ENCODE measurements at regions not wholly inside any gene's neighbourhood (a gene's known extent, or its start where the extent isn't known, plus 50 kb on each side); places are given as distances from the start of the nearest gene placed in this dataset.
"Not testable (repeated sequence)": the region's sequence is repeated elsewhere in the genome, so short reads cannot be mapped to it uniquely, and the experiment has no call there.

- Mint-ChIP-seq H3K4me1 (no peaks in the 10 kb centered on the region), H3K36me3 (no peaks in the 10 kb centered on the region), H3K9me3 (no peaks in the 10 kb centered on the region), H3K4me3 (no peak overlapping the region), H3K27ac (no peak overlapping the region)
- no peak for ATAC-seq
- DNase-seq (ENCODE audit: low spot score in 2 of 2): no peak
Observed at GRCh38 chr7:24110056-24110455, 173.9 kb upstream of the NPY start.

GRCh38 chr7:24113506-24113905 is 170.5 kb upstream of the NPY start:
- H3K4me3 Mint-ChIP-seq: no peak overlapping the region
- DNase-seq (ENCODE audit: low spot score in 2 of 2) (no peak), ATAC-seq (no peak)
- no peaks in the 10 kb centered on the region for H3K4me1 Mint-ChIP-seq
- H3K27ac Mint-ChIP-seq: no peak overlapping the region
- no peaks in the 10 kb centered on the region for H3K36me3 Mint-ChIP-seq
- no peaks in the 10 kb centered on the region for H3K9me3 Mint-ChIP-seq

- H3K36me3 Mint-ChIP-seq: no peaks in the 10 kb centered on the region
- H3K9me3 Mint-ChIP-seq: no peaks in the 10 kb centered on the region
- H3K27ac Mint-ChIP-seq: no peak overlapping the region
- ATAC-seq: no peak
- no peak for DNase-seq (ENCODE audit: low spot score in 2 of 2)
- H3K4me3 Mint-ChIP-seq: no peak overlapping the region
- no peaks in the 10 kb centered on the region for H3K4me1 Mint-ChIP-seq
Observed at GRCh38 chr7:24115661-24116060, 168.3 kb upstream of the NPY start.

GRCh38 chr7:24117903-24118499 is 166.0 kb upstream of the NPY start:
- H3K4me3 Mint-ChIP-seq; DNase-seq (ENCODE audit: low spot score in 2 of 2); H3K9me3 Mint-ChIP-seq; ATAC-seq; H3K36me3 Mint-ChIP-seq; H3K4me1 Mint-ChIP-seq; H3K27ac Mint-ChIP-seq: not testable (repeated sequence)

- Mint-ChIP-seq H3K36me3 (no peaks in the 10 kb centered on the region), H3K4me1 (no peaks in the 10 kb centered on the region), H3K27ac (no peak overlapping the region), H3K9me3 (no peaks in the 10 kb centered on the region), H3K4me3 (no peak overlapping the region)
- ATAC-seq: no peak
- no peak for DNase-seq (ENCODE audit: low spot score in 2 of 2)
Observed at GRCh38 chr7:24119852-24120251, 164.1 kb upstream of the NPY start.

- Mint-ChIP-seq H3K4me1 (no peaks in the 10 kb centered on the region), H3K27ac (no peak overlapping the region), H3K4me3 (no peak overlapping the region), H3K9me3 (no peaks in the 10 kb centered on the region), H3K36me3 (no peaks in the 10 kb centered on the region)
- ATAC-seq (no peak), DNase-seq (ENCODE audit: low spot score in 2 of 2) (no peak)
Observed at GRCh38 chr7:24123076-24123475, 160.9 kb upstream of the NPY start.

GRCh38 chr7:24125765-24126164 is 158.2 kb upstream of the NPY start:
- Mint-ChIP-seq H3K4me1 (no peaks in the 10 kb centered on the region), H3K9me3 (no peaks in the 10 kb centered on the region), H3K4me3 (no peak overlapping the region), H3K27ac (no peak overlapping the region), H3K36me3 (no peaks in the 10 kb centered on the region)
- ATAC-seq (no peak), DNase-seq (ENCODE audit: low spot score in 2 of 2) (no peak)

- Mint-ChIP-seq H3K36me3 (no peaks in the 10 kb centered on the region), H3K4me1 (no peaks in the 10 kb centered on the region), H3K27ac (no peak overlapping the region), H3K9me3 (no peaks in the 10 kb centered on the region), H3K4me3 (no peak overlapping the region)
- no peak for DNase-seq (ENCODE audit: low spot score in 2 of 2)
- ATAC-seq: no peak
Observed at GRCh38 chr7:24127930-24128329, 156.1 kb upstream of the NPY start.

GRCh38 chr7:24129597-24129996 is 154.4 kb upstream of the NPY start:
- no peak overlapping the region for H3K4me3 Mint-ChIP-seq
- H3K4me1 Mint-ChIP-seq: no peaks in the 10 kb centered on the region
- ATAC-seq (peak; percentile 16), DNase-seq (ENCODE audit: low spot score in 2 of 2) (no peak)
- no peaks in the 10 kb centered on the region for H3K36me3 Mint-ChIP-seq
- no peaks in the 10 kb centered on the region for H3K9me3 Mint-ChIP-seq
- no peak overlapping the region for H3K27ac Mint-ChIP-seq

GRCh38 chr7:24130631-24131030 is 153.4 kb upstream of the NPY start:
- Mint-ChIP-seq H3K36me3 (no peaks in the 10 kb centered on the region), H3K4me3 (no peak overlapping the region), H3K27ac (no peak overlapping the region), H3K4me1 (no peaks in the 10 kb centered on the region), H3K9me3 (no peaks in the 10 kb centered on the region)
- DNase-seq (ENCODE audit: low spot score in 2 of 2) (no peak), ATAC-seq (no peak)

- ATAC-seq: peak; percentile 9
- Mint-ChIP-seq H3K4me3 (no peak overlapping the region), H3K4me1 (no peaks in the 10 kb centered on the region), H3K27ac (no peak overlapping the region), H3K9me3 (no peaks in the 10 kb centered on the region), H3K36me3 (no peaks in the 10 kb centered on the region)
- peak in 1 of 2 donors; percentile 22 for DNase-seq (ENCODE audit: low spot score in 2 of 2)
Observed at GRCh38 chr7:24133691-24134090, 150.3 kb upstream of the NPY start.

GRCh38 chr7:24134535-24134934 is 149.5 kb upstream of the NPY start:
- peak in 1 of 2 donors; percentile 23 for DNase-seq (ENCODE audit: low spot score in 2 of 2)

GRCh38 chr7:24135003-24135817 is 148.8 kb upstream of the NPY start:
- Mint-ChIP-seq H3K27ac (no peak overlapping the region), H3K9me3 (no peaks in the 10 kb centered on the region), H3K4me1 (no peaks in the 10 kb centered on the region), H3K36me3 (no peaks in the 10 kb centered on the region), H3K4me3 (no peak overlapping the region)
- DNase-seq (ENCODE audit: low spot score in 2 of 2) (peak in 1 of 2 donors; percentile 4), ATAC-seq (no peak)

More at GRCh38 chr7:24134535-24134934, 149.5 kb upstream of the NPY start:
- Mint-ChIP-seq H3K4me3 (no peak overlapping the region), H3K4me1 (no peaks in the 10 kb centered on the region), H3K36me3 (no peaks in the 10 kb centered on the region), H3K27ac (no peak overlapping the region), H3K9me3 (no peaks in the 10 kb centered on the region)
- ATAC-seq: no peak

GRCh38 chr7:24137338-24137737 is 146.7 kb upstream of the NPY start:
- DNase-seq (ENCODE audit: low spot score in 2 of 2) (peak in 1 of 2 donors; percentile 17), ATAC-seq (no peak)
- Mint-ChIP-seq H3K36me3 (no peaks in the 10 kb centered on the region), H3K9me3 (no peaks in the 10 kb centered on the region), H3K4me3 (no peak overlapping the region), H3K27ac (no peak overlapping the region), H3K4me1 (no peaks in the 10 kb centered on the region)

GRCh38 chr7:24138343-24138742 is 145.6 kb upstream of the NPY start:
- ATAC-seq (no peak), DNase-seq (ENCODE audit: low spot score in 2 of 2) (no peak)
- H3K4me1 Mint-ChIP-seq: no peaks in the 10 kb centered on the region
- H3K4me3 Mint-ChIP-seq: no peak overlapping the region
- no peaks in the 10 kb centered on the region for H3K9me3 Mint-ChIP-seq
- H3K36me3 Mint-ChIP-seq: no peaks in the 10 kb centered on the region
- no peak overlapping the region for H3K27ac Mint-ChIP-seq

- no peaks in the 10 kb centered on the region for H3K36me3 Mint-ChIP-seq
- H3K4me3 Mint-ChIP-seq: no peak overlapping the region
- DNase-seq (ENCODE audit: low spot score in 2 of 2) (no peak), ATAC-seq (peak; percentile 17)
- H3K27ac Mint-ChIP-seq: no peak overlapping the region
- no peaks in the 10 kb centered on the region for H3K9me3 Mint-ChIP-seq
- H3K4me1 Mint-ChIP-seq: no peaks in the 10 kb centered on the region
Observed at GRCh38 chr7:24140001-24140400, 144.0 kb upstream of the NPY start.
